MM.1S (cell line): ENCODE measurements at regions not wholly inside any gene's neighbourhood (a gene's known extent, or its start where the extent isn't known, plus 50 kb on each side); places are given as distances from the start of the nearest gene placed in this dataset.

Experiments
- EZH2 ChIP-seq: fragments of 300-600 bp; sonication (generic); optimal IDR thresholded peaks from 2 replicates; pipeline ENCODE3; 2017; ENCODE audit warnings: low read depth, mild to moderate bottlenecking, antibody characterized with exemption, low read length, mixed read lengths
- TF ChIP-seq, protein P1 (sequence below): fragments of 300-600 bp; sonication (generic); IDR thresholded peaks from 2 replicates; pipeline ENCODE4 v1.5.1; 2016; ENCODE audit warnings: antibody characterized with exemption, low read length, mixed read lengths

DNA sequence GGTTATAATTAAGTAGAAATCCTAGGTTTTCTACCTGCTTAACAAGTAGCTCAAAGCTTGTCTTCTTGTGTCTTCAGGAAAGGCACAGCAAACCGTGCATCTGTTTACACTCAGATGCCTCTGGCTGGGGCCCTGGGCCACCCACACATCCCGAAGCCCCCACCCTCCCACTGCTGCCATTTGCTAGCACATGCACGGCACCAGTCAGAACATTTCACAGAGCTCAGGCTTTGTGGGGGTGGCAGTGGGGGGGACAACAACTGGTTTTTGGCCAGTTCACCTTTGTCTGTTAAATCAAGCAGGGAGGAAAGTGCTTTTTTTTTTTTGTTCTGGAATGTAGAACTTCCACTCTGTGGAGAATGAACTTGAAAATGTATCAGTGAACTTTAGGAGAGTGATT, 77.7 kb downstream of the LINC00237 start:
- TF ChIP-seq, protein P1, sequence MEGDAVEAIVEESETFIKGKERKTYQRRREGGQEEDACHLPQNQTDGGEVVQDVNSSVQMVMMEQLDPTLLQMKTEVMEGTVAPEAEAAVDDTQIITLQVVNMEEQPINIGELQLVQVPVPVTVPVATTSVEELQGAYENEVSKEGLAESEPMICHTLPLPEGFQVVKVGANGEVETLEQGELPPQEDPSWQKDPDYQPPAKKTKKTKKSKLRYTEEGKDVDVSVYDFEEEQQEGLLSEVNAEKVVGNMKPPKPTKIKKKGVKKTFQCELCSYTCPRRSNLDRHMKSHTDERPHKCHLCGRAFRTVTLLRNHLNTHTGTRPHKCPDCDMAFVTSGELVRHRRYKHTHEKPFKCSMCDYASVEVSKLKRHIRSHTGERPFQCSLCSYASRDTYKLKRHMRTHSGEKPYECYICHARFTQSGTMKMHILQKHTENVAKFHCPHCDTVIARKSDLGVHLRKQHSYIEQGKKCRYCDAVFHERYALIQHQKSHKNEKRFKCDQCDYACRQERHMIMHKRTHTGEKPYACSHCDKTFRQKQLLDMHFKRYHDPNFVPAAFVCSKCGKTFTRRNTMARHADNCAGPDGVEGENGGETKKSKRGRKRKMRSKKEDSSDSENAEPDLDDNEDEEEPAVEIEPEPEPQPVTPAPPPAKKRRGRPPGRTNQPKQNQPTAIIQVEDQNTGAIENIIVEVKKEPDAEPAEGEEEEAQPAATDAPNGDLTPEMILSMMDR: no peak
- TF ChIP-seq EZH2: no peak
